Activated CD8-positive, alpha-beta T cell treated with anti-CD3 and anti-CD28 coated beads for 36 hours (primary cell): ENCODE measurements at regions not wholly inside any gene's neighbourhood (a gene's known extent, or its start where the extent isn't known, plus 50 kb on each side); places are given as distances from the start of the nearest gene placed in this dataset.

Experiments
- ATAC-seq: fragments of 200-7000 bp; cut with Tn5 transposase; one replicate; pipeline ENCODE4 v1.10.0; 2021; ENCODE audit warnings: mild to moderate bottlenecking, moderate library complexity
- CTCF ChIA-PET: fragments of 350-600 bp; sonication (Branson Sonifier 250); formaldehyde crosslinking; loops from one replicate; lab custom pipeline; 2021; ENCODE audit warnings: antibody characterized with exemption; lab: Charles Lee
- POLR2A ChIA-PET: fragments of 350-600 bp; sonication (Branson Sonifier 250); formaldehyde crosslinking; loops from one replicate; lab custom pipeline; 2021; ENCODE audit warnings: antibody characterized with exemption; lab: Charles Lee
- DNase-seq: peaks from one replicate; pipeline ENCODE4 v3.0.0-alpha.2; 2020
- H3K27ac Mint-ChIP-seq: one replicate; pipeline ENCODE4 v1.8.0; 2021; ENCODE audit warnings: mild to moderate bottlenecking, mixed read lengths
- H3K27me3 Mint-ChIP-seq: one replicate; pipeline ENCODE4 v1.8.0; 2021; ENCODE audit warnings: mixed read lengths
- H3K36me3 Mint-ChIP-seq: one replicate; pipeline ENCODE4 v1.8.0; 2021; ENCODE audit warnings: low read depth, mixed read lengths
- H3K4me1 Mint-ChIP-seq: one replicate; pipeline ENCODE4 v1.8.0; 2021; ENCODE audit warnings: low read depth, mixed read lengths
- H3K4me3 Mint-ChIP-seq: one replicate; pipeline ENCODE4 v1.8.0; 2021; ENCODE audit warnings: mild to moderate bottlenecking, moderate library complexity, mixed read lengths
- H3K9me3 Mint-ChIP-seq: one replicate; pipeline ENCODE4 v1.8.0; 2021; ENCODE audit warnings: mixed read lengths
- CTCF ChIP-seq: fragments of 200-600 bp; IDR thresholded peaks from one replicate; pipeline ENCODE4 v1.8.0; 2022; ENCODE audit warnings: antibody characterized with exemption, mild to moderate bottlenecking
- intact Hi-C: fragments of 100-400 bp; cut with micrococcal nuclease; formaldehyde crosslinking; loops from one replicate; pipeline ENCODE4 v1.10.0; 2022

DNA sequence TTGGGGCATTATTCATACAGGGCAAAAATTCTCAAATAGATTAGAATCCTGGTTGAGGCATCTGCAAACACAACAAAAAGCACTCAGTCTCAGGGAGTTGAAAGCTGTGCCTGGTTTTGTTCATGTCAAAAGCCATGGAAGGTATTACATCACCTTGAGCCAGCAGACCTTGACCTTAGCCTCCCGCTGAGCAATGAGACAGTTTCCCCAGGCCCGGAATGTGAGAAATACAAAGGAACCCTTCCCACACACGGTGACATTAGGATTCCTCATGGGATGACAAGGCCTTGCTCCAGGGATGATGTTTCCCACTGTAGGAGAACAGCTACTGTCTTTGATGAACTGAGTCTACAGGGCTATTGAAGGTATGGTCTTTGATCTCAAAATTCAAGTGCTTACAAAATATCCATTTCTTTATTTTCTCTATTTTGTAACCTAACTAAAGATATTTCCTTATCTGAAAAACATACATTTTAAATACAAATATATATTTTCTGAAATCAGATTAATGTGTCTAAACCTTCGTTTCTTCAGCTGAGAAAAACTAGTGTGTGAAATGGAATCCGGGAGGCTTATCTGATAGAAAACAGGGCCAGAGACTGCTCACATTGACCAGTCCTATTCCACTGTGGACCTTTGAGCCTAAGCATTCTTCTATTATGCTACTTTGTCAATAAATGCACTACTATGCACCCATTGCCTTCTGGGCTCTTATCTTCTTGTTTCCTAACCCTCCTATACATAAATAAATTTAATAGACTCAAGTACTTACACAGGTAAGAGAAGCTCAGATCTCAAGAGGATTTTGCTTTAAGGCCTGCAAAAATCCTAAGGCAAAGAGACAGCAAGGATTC, 298.2 kb downstream of the KBTBD8 start:
- CTCF ChIA-PET, result no interaction called here
- peaks cover 12% of the 10 kb centered on the region for H3K4me1 Mint-ChIP-seq

GRCh38 chr3:67297715-67298475, 299.8 kb downstream of the KBTBD8 start:
- Mint-ChIP-seq H3K4me1 (peaks cover 4% of the 10 kb centered on the region), H3K27me3 (peaks cover 1% of the 10 kb centered on the region), H3K36me3 (no peaks in the 10 kb centered on the region), H3K9me3 (no peaks in the 10 kb centered on the region), H3K27ac (no peak overlapping the region), H3K4me3 (no peak overlapping the region)
- no peak for TF ChIP-seq CTCF
- no peak for ATAC-seq
- ChIA-PET CTCF (no interaction called here), POLR2A (no interaction called here)
- intact Hi-C loops, result no loop called here
- no peak for DNase-seq

More for the DNA sequence above, 298.2 kb downstream of the KBTBD8 start:
- Mint-ChIP-seq H3K9me3 (no peaks in the 10 kb centered on the region), H3K36me3 (no peaks in the 10 kb centered on the region), H3K27ac (no peak overlapping the region), H3K27me3 (no peaks in the 10 kb centered on the region), H3K4me3 (no peak overlapping the region)
- ATAC-seq, result no peak
- DNase-seq, result no peak
- no peak for TF ChIP-seq CTCF
- intact Hi-C loops, result no loop called here
- POLR2A ChIA-PET, result interaction anchor here (0.6 kb wide), 1 partner anchor 1177 kb away, joined by 4 read pairs; no protein-coding TSS in a partner anchor

DNA sequence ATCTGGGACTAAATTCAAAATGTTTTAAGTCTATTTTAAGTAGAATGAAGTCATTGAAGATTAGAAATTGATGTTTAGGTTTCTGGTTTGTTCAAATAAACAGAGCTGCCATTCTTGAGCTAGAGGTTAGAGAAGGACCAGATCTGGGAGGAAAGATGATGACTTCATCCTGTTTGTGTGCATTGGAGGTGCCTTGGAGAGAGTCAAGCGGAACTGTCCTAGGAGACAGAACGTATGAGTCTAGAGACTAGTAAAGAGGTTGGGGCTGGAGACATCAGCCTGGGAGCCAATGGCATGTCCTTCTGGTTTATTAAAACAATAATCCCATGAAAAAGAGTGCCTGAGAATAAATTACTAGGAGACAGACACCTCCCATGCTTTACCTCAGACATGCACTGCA, 303.4 kb downstream of the KBTBD8 start:
- ChIA-PET CTCF (no interaction called here), POLR2A (no interaction called here)
- no peak overlapping the region for H3K27ac Mint-ChIP-seq
- no peaks in the 10 kb centered on the region for H3K9me3 Mint-ChIP-seq
- ATAC-seq, result no peak
- no peaks in the 10 kb centered on the region for H3K4me1 Mint-ChIP-seq
- H3K4me3 Mint-ChIP-seq, result no peak overlapping the region
- intact Hi-C loops, result no loop called here
- peaks cover 1% of the 10 kb centered on the region for H3K27me3 Mint-ChIP-seq
- no peak for DNase-seq
- no peaks in the 10 kb centered on the region for H3K36me3 Mint-ChIP-seq
- no peak for TF ChIP-seq CTCF

GRCh38 chr3:67302489-67302888, 304.4 kb downstream of the KBTBD8 start:
- Mint-ChIP-seq H3K36me3 (no peaks in the 10 kb centered on the region), H3K27ac (no peak overlapping the region), H3K4me3 (no peak overlapping the region), H3K4me1 (no peaks in the 10 kb centered on the region), H3K27me3 (peaks cover 3% of the 10 kb centered on the region), H3K9me3 (no peaks in the 10 kb centered on the region)
- CTCF ChIA-PET, result no interaction called here
- POLR2A ChIA-PET, result no interaction called here
- intact Hi-C loops, result no loop called here
- ATAC-seq (no peak), DNase-seq (no peak)
- TF ChIP-seq CTCF, result no peak

GRCh38 chr3:67305160-67305559, 307.1 kb downstream of the KBTBD8 start:
- H3K36me3 Mint-ChIP-seq, result no peaks in the 10 kb centered on the region
- no peak for DNase-seq
- H3K9me3 Mint-ChIP-seq, result no peaks in the 10 kb centered on the region
- no peak overlapping the region for H3K4me3 Mint-ChIP-seq
- no peak for ATAC-seq
- H3K27ac Mint-ChIP-seq, result no peak overlapping the region
- ChIA-PET POLR2A (no interaction called here), CTCF (interaction anchor here (0.9 kb wide), 1 partner anchor 76 kb away, joined by 3 read pairs; no protein-coding TSS in a partner anchor)
- TF ChIP-seq CTCF, result no peak
- peaks cover 3% of the 10 kb centered on the region for H3K27me3 Mint-ChIP-seq
- H3K4me1 Mint-ChIP-seq, result no peaks in the 10 kb centered on the region
- intact Hi-C loops, result no loop called here
